GM23338 (cell line): ENCODE measurements at regions not wholly inside any gene's neighbourhood (a gene's known extent, or its start where the extent isn't known, plus 50 kb on each side); places are given as distances from the start of the nearest gene placed in this dataset.

Source experiments
- CREB1 ChIP-seq: fragments of 250-450 bp; sonication (Bioruptor Pico); IDR thresholded peaks from 2 replicates; pipeline ENCODE4 v1.5.0; 2020; ENCODE audit warnings: low read depth, mild to moderate bottlenecking, moderate library complexity
- EZH2 ChIP-seq: fragments of 200-600 bp; sonication (generic); IDR thresholded peaks from one replicate; pipeline ENCODE4 v1.8.0; 2017; ENCODE audit warnings: antibody characterized with exemption, mild to moderate bottlenecking, low read depth; ENCODE audit not compliant: unreplicated experiment
- EZH2phosphoT487 ChIP-seq: fragments of 200-600 bp; sonication (generic); IDR thresholded peaks from one replicate; pipeline ENCODE4 v1.8.1; 2018; ENCODE audit warnings: antibody characterized with exemption; ENCODE audit not compliant: unreplicated experiment
- JUNB ChIP-seq: IDR thresholded peaks from one replicate; pipeline ENCODE4 v1.6.1; 2016; ENCODE audit warnings: antibody characterized with exemption; ENCODE audit not compliant: unreplicated experiment
- NANOG ChIP-seq: IDR thresholded peaks from 2 replicates; pipeline ENCODE4 v1.6.1; 2016; ENCODE audit warnings: antibody characterized with exemption, borderline replicate concordance
- POLR2AphosphoS5 ChIP-seq: IDR thresholded peaks from 2 replicates; pipeline ENCODE4 v1.6.1; 2016; ENCODE audit warnings: antibody characterized with exemption, low read depth
- ZNF114 ChIP-seq: fragments of 250-450 bp; sonication (Bioruptor Pico); IDR thresholded peaks from 2 replicates; pipeline ENCODE4 v1.5.0; 2020; ENCODE audit warnings: mild to moderate bottlenecking, moderate library complexity
- ZNF331 ChIP-seq: fragments of 250-450 bp; sonication (Bioruptor Pico); IDR thresholded peaks from 2 replicates; pipeline ENCODE4 v1.5.0; 2020; ENCODE audit warnings: low read depth, mild to moderate bottlenecking, moderate library complexity
- TF ChIP-seq, protein P1 (sequence below), 2 experiments: fragments of 200-600 bp in 1 of 2; sonication (generic) in 1 of 2; conservative IDR thresholded peaks; 2 replicates each; pipeline versions ENCODE4 v1.5.1 to v1.6.1; 2016 to 2017; ENCODE audit warnings: antibody characterized with exemption in 2 of 2, low read depth in 2 of 2, mild to moderate bottlenecking in 2 of 2, moderate library complexity in 1 of 2
- TF ChIP-seq, protein P2 (sequence below): IDR thresholded peaks from one replicate; pipeline ENCODE4 v1.6.1; 2018; ENCODE audit warnings: antibody characterized with exemption; ENCODE audit not compliant: unreplicated experiment
- TF ChIP-seq, protein P3 (sequence below): IDR thresholded peaks from 2 replicates; pipeline ENCODE4 v1.6.1; 2016; ENCODE audit warnings: antibody characterized with exemption

DNA sequence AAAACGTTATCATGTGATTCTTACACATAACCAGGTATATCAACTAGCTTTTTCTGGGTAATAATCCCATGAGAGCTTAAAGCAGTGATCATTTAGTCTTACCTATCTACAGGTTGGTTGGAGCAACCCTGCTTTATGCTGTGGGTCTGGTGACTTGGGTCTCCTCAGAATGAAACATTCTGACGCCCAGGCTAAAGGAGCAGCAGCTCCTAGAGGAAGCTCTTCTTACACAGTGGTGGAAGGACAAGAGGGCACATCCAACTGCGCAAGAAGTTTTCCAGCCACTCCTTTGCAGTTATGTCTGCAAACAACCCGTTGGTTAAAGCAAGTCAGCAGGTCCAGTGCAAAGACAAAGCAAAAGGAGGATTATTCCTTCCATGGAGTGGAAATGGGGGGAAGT lies 377.5 kb downstream of the EDEM1 start:
- TF ChIP-seq, protein P1, sequence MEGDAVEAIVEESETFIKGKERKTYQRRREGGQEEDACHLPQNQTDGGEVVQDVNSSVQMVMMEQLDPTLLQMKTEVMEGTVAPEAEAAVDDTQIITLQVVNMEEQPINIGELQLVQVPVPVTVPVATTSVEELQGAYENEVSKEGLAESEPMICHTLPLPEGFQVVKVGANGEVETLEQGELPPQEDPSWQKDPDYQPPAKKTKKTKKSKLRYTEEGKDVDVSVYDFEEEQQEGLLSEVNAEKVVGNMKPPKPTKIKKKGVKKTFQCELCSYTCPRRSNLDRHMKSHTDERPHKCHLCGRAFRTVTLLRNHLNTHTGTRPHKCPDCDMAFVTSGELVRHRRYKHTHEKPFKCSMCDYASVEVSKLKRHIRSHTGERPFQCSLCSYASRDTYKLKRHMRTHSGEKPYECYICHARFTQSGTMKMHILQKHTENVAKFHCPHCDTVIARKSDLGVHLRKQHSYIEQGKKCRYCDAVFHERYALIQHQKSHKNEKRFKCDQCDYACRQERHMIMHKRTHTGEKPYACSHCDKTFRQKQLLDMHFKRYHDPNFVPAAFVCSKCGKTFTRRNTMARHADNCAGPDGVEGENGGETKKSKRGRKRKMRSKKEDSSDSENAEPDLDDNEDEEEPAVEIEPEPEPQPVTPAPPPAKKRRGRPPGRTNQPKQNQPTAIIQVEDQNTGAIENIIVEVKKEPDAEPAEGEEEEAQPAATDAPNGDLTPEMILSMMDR (conservative IDR thresholded peaks at IDR 0.05; ENCODE audit: low read depth in 2 of 2) = no peak
- no peak for TF ChIP-seq NANOG
- TF ChIP-seq CREB1 (CRISPR knock-in tag) = no peak
- no peak for TF ChIP-seq EZH2phosphoT487
- no peak for TF ChIP-seq EZH2
- TF ChIP-seq, protein P2, sequence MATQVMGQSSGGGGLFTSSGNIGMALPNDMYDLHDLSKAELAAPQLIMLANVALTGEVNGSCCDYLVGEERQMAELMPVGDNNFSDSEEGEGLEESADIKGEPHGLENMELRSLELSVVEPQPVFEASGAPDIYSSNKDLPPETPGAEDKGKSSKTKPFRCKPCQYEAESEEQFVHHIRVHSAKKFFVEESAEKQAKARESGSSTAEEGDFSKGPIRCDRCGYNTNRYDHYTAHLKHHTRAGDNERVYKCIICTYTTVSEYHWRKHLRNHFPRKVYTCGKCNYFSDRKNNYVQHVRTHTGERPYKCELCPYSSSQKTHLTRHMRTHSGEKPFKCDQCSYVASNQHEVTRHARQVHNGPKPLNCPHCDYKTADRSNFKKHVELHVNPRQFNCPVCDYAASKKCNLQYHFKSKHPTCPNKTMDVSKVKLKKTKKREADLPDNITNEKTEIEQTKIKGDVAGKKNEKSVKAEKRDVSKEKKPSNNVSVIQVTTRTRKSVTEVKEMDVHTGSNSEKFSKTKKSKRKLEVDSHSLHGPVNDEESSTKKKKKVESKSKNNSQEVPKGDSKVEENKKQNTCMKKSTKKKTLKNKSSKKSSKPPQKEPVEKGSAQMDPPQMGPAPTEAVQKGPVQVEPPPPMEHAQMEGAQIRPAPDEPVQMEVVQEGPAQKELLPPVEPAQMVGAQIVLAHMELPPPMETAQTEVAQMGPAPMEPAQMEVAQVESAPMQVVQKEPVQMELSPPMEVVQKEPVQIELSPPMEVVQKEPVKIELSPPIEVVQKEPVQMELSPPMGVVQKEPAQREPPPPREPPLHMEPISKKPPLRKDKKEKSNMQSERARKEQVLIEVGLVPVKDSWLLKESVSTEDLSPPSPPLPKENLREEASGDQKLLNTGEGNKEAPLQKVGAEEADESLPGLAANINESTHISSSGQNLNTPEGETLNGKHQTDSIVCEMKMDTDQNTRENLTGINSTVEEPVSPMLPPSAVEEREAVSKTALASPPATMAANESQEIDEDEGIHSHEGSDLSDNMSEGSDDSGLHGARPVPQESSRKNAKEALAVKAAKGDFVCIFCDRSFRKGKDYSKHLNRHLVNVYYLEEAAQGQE = no peak
- no peak for TF ChIP-seq POLR2AphosphoS5
- TF ChIP-seq, protein P3, sequence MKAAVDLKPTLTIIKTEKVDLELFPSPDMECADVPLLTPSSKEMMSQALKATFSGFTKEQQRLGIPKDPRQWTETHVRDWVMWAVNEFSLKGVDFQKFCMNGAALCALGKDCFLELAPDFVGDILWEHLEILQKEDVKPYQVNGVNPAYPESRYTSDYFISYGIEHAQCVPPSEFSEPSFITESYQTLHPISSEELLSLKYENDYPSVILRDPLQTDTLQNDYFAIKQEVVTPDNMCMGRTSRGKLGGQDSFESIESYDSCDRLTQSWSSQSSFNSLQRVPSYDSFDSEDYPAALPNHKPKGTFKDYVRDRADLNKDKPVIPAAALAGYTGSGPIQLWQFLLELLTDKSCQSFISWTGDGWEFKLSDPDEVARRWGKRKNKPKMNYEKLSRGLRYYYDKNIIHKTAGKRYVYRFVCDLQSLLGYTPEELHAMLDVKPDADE = no peak
- TF ChIP-seq ZNF331 (CRISPR knock-in tag) = no peak
- no peak for TF ChIP-seq JUNB
- TF ChIP-seq ZNF114 = no peak
